Femur (tissue), 1 donor: ENCODE measurements at regions not wholly inside any gene's neighbourhood (a gene's known extent, or its start where the extent isn't known, plus 50 kb on each side); places are given as distances from the start of the nearest gene placed in this dataset.
A peak's percentile ranks its signal among the peaks of the same experiment; 100 is the strongest.

ENCODE experiments used
- DNase-seq: peaks from one replicate; pipeline ENCODE4 v3.0.0-alpha.2; 2017

DNA sequence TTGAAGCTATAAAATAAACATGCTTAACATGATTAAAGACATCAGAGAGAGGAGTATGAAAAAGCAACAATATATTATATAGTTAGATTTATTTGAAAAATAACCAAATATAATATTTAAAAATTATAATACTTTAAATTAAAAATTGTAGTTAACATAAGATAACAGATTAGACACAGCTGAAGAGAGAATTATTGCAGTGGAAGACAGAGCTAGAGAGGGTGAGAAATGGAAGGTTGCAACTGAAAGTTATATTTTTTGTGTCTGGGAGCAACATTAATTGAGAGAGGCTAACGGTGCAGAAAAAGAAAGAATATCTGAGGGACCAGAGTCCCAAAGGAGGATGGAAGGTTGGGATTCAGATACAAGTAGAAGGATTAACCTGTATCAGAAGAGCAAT is 548.9 kb upstream of the FZD8 start:
- no peak for DNase-seq

DNA sequence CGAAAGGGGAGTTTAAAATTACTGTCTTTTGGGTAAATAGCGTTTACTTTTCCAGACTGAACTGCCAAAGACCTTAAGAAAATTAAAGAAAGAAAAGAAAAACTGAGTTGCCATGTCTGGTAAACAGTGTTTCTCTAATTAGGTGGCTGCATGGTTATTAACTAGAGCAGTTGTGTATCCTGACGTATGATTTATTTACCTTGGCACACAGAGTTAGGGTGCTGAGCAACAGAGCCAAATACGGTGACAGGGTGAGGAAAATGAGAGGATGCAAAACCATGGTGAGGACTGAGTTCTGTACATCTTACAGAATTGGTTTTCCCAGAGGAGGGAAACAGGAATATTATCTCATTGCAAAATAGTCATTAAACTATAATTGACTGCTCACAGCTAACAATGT is 546.4 kb upstream of the FZD8 start:
- no peak for DNase-seq

- peak; percentile 81 for DNase-seq
Observed at GRCh38 chr10:36188080-36188453, 546.0 kb upstream of the FZD8 start.

DNA sequence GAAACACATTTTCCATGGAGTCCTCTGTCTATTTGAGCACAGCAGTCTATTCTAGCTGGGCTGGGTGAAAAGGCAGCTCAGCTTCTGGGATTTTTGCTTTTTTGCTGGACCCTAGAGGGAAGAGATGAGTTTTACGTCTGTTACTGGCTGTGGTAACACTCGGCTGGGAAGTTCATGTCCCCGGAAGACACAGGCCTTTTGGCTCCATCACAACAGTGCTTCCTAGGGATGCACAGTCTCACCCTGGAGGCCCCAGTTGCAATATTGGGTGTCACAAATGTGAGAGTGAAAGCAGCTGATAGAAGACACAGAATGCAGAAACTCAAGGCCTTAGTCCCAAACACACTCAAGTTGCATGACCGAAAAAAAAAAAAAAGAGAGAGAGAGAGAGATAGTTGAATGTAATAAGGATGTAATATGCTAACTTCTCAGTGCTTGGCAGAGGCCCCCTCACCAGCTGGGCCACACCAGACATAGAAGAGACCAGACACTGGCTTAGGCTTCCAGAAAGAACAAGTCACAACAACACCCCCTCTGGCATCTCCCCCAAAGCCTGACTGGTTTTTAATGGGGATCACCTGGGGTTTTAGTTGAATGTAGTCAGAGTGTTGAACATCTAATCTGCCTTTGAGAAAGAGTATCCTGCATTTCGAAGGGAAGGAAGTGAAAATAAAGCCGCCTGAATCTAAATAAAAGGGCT is 545.4 kb upstream of the FZD8 start:
- DNase-seq: peak; percentile 69

DNA sequence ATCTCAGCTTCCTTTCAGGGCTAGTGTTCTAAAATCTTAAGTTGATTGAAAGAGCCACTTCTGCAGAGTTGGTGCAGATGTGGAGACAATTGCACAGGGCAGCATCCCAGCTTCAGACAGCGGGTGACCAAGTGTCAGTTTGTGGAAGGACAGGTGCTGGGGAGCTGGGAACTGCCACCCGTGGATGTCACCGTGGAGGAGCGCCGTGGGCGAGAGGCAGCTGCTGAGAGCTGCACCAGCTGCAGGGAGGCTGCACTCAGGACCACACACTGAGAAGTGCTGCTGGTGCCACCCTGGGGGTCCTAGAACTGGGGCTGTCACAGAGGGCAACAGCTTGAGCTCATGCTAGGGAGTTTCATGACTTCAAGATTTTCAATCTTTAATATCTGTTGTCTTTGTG is 543.0 kb upstream of the FZD8 start:
- peak; percentile 33 for DNase-seq

GRCh38 chr10:36183726-36184125 is 541.6 kb upstream of the FZD8 start:
- no peak for DNase-seq

DNA sequence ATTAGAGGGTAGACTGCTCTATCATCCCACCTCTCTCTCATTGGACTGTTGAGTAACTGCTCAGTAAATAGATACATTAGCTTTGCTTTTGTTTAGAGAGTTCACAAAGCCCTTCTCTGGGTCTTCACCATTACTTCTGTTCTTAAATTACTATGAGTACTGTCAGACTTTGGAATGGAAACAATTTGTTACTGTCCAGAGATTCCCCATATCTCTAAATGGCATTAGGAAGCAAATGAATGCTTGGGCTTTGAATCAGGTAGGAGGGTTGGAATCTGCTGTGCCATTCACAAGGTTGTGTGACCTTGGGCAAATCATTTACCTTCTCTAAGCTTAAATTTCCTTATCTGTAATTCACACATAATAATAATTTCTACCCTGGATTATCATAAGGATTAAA is 541.0 kb upstream of the FZD8 start:
- no peak for DNase-seq

DNA sequence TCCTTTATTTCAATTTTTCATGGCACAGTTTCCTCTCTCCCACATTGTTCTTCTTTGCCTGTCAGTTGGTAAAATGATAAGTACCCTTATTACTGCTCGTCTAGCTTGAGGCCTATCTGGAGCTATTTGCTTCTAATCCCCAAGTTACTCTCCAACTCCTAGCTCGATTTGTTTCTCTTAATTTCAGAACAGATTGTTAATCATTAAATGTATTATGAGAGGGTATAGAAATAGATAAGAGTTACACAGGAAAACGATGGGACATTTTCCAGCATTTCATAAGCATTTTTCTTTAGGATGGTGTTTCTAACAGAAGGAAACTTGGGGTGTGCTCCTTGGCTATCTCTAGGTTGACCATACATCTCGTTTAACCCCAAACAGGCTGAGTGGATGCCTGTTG is 540.5 kb upstream of the FZD8 start:
- no peak for DNase-seq

DNA sequence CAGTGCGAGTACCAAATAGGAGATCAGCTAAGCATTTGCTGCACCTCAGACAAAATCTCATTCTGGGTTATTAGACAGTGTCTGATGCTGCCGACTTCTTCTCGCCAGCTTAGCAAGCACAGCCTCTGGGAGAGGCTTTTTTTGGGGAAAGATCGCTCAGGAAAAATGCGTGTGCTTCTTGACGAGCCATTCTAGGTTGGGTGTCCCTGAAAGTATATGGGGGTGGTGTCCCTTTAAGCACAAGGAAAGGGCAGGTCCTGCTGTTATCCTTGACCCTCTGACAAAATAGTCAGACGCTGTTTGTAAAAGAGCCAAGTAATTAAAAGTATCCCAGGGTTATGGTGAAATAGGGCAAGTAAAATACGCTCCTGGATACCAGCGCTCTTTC is 540.1 kb upstream of the FZD8 start:
- DNase-seq: no peak

DNA sequence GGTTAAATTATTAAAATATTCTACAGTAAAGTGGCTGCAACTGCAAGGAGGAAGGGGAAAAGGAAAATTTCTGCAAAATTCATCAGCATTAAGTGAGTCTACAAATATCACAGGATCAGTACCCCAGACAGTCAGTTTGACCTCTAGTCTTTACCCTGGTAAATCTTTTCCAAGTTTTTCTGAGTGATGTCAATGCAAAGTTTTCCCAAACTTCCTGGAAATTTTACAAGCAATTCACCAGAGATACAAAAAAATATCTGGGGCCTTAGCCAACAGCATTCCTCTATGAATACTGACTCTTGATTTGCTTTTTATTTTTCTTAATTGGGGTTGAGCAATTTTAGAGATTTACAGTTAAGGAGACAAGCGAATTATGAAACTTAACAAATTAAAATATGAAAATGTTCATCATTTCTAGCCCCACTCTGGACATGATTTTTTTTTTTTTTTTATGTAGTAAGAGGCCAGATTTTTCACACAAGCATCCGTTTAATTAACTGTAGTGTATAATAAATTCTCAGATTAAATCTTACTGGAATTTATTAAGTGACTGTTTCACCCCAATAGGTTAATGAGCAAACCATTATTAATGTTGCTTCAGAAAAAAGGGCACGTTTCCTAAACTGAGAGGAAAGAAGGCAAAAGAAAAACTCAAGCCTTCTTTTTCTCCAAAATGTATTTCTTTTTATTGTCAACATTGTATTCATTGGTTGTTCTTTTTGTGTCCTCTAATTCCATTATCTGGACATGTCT is 539.5 kb upstream of the FZD8 start:
- no peak for DNase-seq

- DNase-seq: no peak
Observed at GRCh38 chr10:36178616-36179015, 536.5 kb upstream of the FZD8 start.

GRCh38 chr10:36177071-36177470 is 535.0 kb upstream of the FZD8 start:
- DNase-seq: no peak

GRCh38 chr10:36175954-36176353 is 533.9 kb upstream of the FZD8 start:
- DNase-seq: no peak

- DNase-seq: peak; percentile 25
Observed at GRCh38 chr10:36173364-36173763, 531.3 kb upstream of the FZD8 start.

- peak; percentile 66 for DNase-seq
Observed at GRCh38 chr10:36171953-36172940, 530.2 kb upstream of the FZD8 start.

GRCh38 chr10:36171556-36171952 is 529.5 kb upstream of the FZD8 start:
- DNase-seq: no peak

DNA sequence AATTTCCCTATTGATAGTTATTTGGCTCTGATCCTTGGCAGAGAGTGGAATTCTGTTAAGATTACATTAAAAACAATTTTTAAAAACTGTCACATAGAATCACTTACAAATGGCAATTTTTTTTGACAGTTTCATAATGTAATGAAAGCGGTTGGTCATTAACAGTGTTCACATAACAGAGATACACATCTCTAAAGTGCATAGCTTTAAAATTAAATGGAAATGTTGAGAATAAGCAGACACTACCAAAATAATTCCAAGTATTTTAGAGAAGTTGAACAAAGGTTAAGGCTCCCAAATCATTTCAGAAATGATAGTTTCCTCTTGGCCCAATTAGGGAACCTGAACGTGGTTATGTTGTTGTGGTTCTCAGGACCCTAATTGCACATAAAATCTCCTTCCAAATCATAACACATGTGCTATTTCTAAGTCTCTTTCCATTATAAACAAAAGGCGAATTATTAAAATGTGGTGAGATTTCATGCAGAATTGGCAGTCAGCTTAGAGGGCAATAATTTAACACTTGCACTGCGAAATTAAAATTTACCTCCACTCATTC is 528.9 kb upstream of the FZD8 start:
- DNase-seq: no peak

DNA sequence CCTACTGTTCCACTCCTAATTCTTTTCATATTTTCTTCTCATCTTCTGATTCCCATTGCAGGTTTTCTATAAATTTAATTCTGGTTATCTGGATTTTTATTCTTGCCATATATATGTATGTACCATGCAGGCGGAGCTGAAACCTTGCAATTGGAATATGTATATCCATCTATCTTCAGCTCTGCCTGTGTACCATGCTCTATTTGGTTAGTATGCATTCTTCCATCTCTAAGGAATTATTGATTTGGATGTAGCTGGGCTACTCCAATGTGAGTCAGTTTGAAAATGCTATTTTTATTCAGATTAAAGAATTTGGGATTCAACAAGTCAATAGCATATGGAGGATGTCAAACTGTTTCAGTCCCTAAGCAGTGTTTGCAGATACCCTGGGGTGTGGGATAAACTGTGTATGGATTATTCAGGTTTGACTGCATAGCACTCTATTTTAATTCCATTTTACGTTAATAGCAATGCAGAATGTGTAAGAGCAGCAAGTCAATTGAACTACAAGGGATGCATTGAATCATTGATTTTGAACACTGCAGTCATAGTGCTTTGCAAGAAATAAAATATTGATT is 528.1 kb upstream of the FZD8 start:
- DNase-seq: no peak

DNA sequence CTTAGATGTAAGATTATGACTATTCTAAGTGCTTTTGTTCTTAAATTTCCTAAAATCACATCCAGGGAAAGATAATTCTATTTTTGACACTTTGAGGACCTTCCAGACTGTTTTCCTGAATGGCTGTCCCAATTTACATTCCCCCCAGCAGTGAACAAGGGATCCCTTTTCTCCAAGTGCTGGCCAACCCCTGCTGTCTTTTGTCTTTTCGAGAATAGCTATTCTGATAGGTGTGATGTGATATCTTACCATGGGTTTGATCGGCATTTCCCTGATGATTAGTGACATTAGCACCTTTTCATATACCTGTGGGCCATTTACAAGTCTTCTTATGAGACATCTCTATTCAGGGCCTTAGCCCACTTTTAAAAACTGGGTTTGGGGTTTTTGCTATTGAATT is 526.7 kb upstream of the FZD8 start:
- DNase-seq: no peak

- no peak for DNase-seq
Observed at GRCh38 chr10:36164556-36165504, 522.7 kb upstream of the FZD8 start.

GRCh38 chr10:36163827-36164226 is 521.7 kb upstream of the FZD8 start:
- DNase-seq: no peak

GRCh38 chr10:36157486-36157885 is 515.4 kb upstream of the FZD8 start:
- no peak for DNase-seq
